Duodenal mucosa (tissue), 2 donors: ENCODE measurements at regions not wholly inside any gene's neighbourhood (a gene's known extent, or its start where the extent isn't known, plus 50 kb on each side); places are given as distances from the start of the nearest gene placed in this dataset.

Experiments
- H3K27ac ChIP-seq: one replicate; pipeline ENCODE4 v1.7.0; 2013; ENCODE audit warnings: low read depth, low read length
- H3K27me3 ChIP-seq, 2 donors: one replicate each; pipeline ENCODE4 v1.7.0; 2013; ENCODE audit warnings: low read length in 2 of 2, control low read depth in 1 of 2; ENCODE audit not compliant: insufficient read depth in 2 of 2, control insufficient read depth in 1 of 2
- H3K36me3 ChIP-seq, 2 donors: one replicate each; pipeline ENCODE4 v1.7.0; 2013; ENCODE audit warnings: low read length in 2 of 2, control low read depth in 1 of 2; ENCODE audit not compliant: insufficient read depth in 2 of 2, control insufficient read depth in 1 of 2
- H3K4me1 ChIP-seq, 2 donors: one replicate each; pipeline ENCODE4 v1.7.0; 2013; ENCODE audit warnings: low read length in 2 of 2, control low read depth in 1 of 2; ENCODE audit not compliant: insufficient read depth in 2 of 2, control insufficient read depth in 1 of 2
- H3K4me3 ChIP-seq, 2 donors: one replicate each; pipeline ENCODE4 v1.7.0; 2013; ENCODE audit warnings: low read length in 2 of 2, low read depth in 1 of 2
- H3K9ac ChIP-seq, 2 donors: one replicate each; pipeline ENCODE4 v1.7.0; 2013; ENCODE audit warnings: low read length in 2 of 2, low read depth in 1 of 2
- H3K9me3 ChIP-seq, 2 donors: one replicate each; pipeline ENCODE4 v1.7.0; 2013; ENCODE audit warnings: low read length in 2 of 2, control low read depth in 1 of 2; ENCODE audit not compliant: control insufficient read depth in 1 of 2

DNA sequence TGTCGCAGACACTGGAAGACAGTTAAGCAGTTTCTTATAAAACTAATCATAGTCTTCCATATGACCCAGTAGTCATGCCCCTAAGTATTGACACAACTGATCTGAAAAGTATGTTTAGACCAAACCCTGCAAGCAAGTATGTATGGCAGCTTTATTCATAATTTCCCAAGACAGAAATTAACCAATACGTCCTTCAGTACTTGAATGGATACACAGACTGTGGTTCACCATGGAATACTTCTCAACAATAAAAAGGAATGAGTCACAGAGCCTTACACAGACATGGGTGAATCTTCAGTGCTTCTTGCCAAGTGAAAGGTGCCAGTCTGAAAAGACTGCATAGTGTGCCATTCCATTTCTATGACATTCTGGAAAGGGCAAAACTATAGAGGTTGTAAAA is 50.2 kb upstream of the AKR1E2 start:
- Histone ChIP-seq H3K4me1 (peaks cover 0 to 2% of the 10 kb centered on the region in 2 donors), H3K27ac (no peak overlapping the region), H3K4me3 (no peak overlapping the region), H3K36me3 (no peaks in the 10 kb centered on the region), H3K9ac (no peak overlapping the region), H3K9me3 (no peaks in the 10 kb centered on the region), H3K27me3 (no peaks in the 10 kb centered on the region)

DNA sequence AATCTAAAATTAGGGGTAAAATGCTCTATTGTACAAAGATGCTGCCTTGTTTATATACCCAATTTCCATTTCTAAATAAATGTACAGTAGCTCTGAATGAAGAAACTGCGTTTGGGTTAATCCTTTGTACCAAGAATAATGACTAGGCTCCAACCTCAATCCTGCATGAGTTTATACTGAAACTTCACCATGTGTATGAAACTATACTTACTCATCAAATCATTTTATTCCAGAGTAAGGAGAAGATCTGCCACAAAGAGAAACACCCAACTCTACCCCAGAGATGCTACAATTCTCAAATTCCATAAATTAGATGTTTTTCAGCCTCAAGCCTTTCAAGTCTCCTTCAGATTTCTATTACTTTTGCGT is 53.8 kb upstream of the AKR1E2 start:
- Histone ChIP-seq H3K27ac (no peak overlapping the region), H3K9me3 (no peaks in the 10 kb centered on the region)

DNA sequence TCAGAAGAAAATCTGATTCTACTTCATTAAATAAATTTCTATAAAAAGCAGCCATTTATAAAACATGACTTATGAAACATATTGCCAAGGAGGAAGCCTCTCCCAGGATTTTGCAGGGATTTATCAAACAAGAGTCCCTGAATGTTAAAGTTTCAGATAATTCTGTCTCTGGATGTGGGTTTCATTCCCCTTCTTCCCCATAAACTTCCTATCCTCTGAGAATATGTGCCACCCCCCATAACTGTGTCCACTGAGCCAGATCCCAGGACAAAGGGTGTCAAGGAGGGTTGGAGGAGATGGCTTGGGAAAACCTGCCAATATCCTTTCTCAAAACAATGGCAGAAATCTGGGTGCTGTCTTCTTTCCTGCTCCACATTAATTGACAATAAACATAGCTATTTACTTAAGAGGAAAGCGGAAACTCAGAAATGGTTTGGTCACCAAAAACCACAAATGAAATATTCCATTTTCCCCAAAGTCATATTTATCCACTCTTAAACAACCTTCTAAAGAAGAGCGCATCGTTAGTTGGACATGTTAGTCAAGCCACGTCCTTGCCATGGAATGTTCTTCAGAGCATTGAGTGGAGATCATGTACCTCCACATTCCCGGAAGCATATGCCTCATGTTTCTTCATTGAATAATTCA is 54.3 kb upstream of the AKR1E2 start:
- Histone ChIP-seq H3K9ac (no peak overlapping the region), H3K27me3 (no peaks in the 10 kb centered on the region), H3K9me3 (no peaks in the 10 kb centered on the region), H3K36me3 (no peaks in the 10 kb centered on the region), H3K4me3 (no peak overlapping the region), H3K4me1 (peaks cover 0 to 4% of the 10 kb centered on the region in 2 donors), H3K27ac (no peak overlapping the region)

More for the DNA sequence above, 53.8 kb upstream of the AKR1E2 start:
- Histone ChIP-seq H3K27me3 (no peaks in the 10 kb centered on the region), H3K4me3 (no peak overlapping the region), H3K36me3 (no peaks in the 10 kb centered on the region), H3K4me1 (peaks cover 0 to 4% of the 10 kb centered on the region in 2 donors), H3K9ac (no peak overlapping the region)

DNA sequence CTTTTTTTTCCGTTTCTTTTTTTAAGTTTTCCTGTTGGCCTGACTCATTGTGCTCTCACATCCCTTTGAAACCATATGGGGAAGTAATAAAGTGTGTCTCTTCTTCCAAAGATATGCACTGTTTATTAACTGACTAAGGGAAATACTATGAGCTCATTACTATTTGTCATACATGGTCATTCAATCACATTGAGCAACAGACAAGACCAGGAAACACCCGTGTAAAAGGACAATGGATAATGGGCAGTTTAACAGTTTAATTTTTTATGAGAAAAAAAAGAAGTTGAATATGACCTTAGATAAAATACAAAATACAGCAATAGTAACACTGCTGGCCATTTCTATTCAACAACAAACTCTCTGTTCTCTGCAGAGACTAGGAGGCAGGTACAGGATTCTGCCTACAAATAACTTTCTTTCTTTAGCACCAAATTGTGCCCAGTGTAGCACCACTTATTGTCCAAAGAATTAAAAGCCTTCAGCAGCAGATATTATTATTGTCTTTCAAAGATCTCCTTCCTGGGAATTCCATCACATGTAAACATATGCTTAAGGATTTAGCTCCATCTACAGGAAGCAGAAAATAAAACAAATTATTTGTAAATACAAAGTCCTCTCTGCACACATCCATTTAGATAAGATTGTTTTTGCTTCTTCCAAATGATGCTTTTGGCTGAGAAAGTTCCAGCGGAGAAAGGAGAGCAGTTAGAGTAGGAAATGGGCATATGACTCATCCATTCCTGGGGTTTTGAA is 55.0 kb upstream of the AKR1E2 start:
- no peaks in the 10 kb centered on the region for H3K9me3 ChIP-seq
- no peaks in the 10 kb centered on the region for H3K27me3 ChIP-seq
- no peak overlapping the region for H3K4me3 ChIP-seq
- no peak overlapping the region for H3K9ac ChIP-seq
- H3K4me1 ChIP-seq, result peaks cover 0 to 4% of the 10 kb centered on the region in 2 donors
- no peaks in the 10 kb centered on the region for H3K36me3 ChIP-seq
- H3K27ac ChIP-seq, result no peak overlapping the region

DNA sequence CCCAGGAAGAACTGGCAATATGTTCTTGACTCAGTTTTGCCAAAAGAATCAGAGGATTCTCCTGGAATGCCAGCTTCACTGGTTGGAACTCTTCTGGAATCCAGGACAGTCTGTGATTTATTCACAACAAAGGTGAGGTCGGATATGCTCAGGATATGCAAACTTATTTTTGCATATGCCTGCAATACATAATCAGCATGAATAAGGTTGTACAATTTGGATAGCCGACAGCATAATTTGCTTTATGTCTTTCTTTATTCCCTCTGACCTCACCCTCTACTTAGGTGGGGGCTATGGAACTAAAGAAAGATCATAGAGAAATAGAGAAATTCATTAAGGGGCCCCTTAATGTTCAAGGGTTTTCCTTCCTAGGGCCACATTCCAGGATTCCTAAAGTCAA is 57.6 kb upstream of the AKR1E2 start:
- Histone ChIP-seq H3K36me3 (no peaks in the 10 kb centered on the region), H3K27me3 (no peaks in the 10 kb centered on the region), H3K9ac (no peak overlapping the region), H3K4me3 (no peak overlapping the region), H3K27ac (no peak overlapping the region), H3K9me3 (no peaks in the 10 kb centered on the region), H3K4me1 (peaks cover 0 to 4% of the 10 kb centered on the region in 2 donors)

DNA sequence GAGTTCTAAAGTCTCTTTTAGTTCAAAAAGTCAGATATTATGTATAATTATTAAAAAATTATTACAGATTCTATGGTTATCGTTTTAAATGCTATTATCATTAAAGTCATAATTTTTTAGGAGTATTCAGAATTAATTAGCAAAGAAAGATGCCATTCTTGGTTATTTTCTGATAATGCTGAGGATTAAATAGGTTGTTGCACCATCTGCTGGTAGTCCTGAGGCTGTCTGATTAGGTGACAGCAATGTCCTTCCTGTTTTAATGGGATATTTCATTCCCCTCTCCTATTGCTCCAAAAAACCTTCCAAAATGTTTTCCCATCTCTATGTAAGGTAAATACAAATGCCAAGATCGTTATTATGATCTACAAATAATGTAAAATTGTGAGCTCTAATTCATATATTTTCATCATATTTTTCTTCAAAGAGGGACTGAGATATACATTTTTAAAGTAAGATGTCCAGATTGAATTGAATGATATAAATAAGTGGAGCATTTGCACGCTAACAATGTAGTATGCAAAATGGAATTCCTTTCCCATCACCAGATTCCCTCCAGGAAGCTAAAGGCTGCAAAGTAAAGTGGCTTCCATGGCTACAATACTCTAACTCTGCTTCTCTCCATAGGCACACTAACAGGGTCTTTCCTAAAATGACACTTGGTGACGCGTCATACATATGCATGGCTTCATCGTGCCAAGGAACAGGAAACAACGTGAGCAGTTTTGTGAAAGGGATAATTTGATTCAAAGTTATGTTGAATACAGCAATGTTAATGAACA is 58.8 kb upstream of the AKR1E2 start:
- Histone ChIP-seq H3K36me3 (no peaks in the 10 kb centered on the region), H3K9ac (no peak overlapping the region), H3K27ac (no peak overlapping the region), H3K27me3 (no peaks in the 10 kb centered on the region), H3K4me1 (peaks cover 0 to 4% of the 10 kb centered on the region in 2 donors), H3K4me3 (no peak overlapping the region), H3K9me3 (no peaks in the 10 kb centered on the region)

DNA sequence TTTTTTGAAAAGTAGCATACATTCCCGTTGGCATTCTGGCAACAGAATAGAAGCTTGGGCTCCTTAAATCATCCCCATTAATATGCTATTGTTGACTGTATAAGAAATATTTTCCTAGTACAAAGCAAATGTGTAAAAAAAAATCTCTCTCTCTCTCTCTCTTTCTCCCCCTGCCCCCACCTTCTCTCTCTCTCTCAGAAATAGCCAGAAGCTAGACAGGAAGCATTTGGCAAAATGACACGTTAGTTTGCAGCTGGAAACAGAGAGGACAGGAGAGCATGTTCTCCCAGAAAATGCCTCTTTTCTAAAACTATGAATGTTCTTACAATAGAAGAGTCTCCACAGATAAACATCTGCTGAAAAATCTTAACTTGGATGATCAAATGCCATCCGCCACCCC is 59.6 kb upstream of the AKR1E2 start:
- H3K4me1 ChIP-seq, result peaks cover 0 to 4% of the 10 kb centered on the region in 2 donors
- no peaks in the 10 kb centered on the region for H3K27me3 ChIP-seq
- no peak overlapping the region for H3K4me3 ChIP-seq
- H3K9ac ChIP-seq, result no peak overlapping the region
- H3K9me3 ChIP-seq, result no peaks in the 10 kb centered on the region
- no peak overlapping the region for H3K27ac ChIP-seq
- no peaks in the 10 kb centered on the region for H3K36me3 ChIP-seq

DNA sequence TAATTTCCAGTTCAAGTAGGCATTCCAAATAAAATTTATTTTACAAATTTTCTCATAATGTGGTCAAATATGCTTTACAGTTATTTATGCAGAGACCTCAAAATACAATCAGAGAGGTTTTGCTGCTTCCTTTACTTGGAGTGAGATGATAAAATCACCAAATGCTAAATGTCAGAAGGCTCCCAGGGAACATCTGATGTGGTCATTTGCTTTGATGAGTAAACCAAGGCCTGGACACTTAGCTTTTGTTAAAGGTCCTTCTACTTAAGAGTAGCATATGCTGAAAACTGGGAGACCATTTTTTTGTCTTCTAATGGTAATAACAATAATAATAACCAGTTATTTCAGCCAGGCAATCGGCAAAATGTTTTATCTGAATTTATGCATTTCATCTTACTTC is 60.6 kb upstream of the AKR1E2 start:
- Histone ChIP-seq H3K4me3 (no peak overlapping the region), H3K9me3 (no peaks in the 10 kb centered on the region), H3K27ac (no peak overlapping the region), H3K4me1 (no peaks in the 10 kb centered on the region), H3K9ac (no peak overlapping the region), H3K27me3 (no peaks in the 10 kb centered on the region), H3K36me3 (no peaks in the 10 kb centered on the region)

DNA sequence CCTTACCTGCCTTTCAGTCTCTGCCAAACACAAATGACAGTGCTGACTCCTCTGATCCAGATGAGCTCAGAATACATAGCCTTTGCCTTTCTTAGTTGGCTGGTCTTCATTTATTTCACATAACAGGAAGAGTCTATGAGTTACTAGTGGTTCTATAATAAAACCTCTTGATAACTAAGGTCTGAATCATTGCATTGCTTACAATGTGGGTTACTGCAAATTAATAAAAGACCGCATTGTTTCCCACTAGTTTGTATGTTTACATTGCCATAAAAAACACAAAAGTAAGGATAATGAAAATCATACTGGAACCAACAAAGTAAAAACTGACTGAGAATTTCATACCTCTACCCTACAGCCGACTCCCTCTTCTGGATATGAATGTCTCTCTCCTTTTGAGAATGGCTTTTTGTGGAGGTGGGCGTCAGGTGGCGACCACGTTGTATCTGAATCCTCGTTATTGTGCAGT is 62.0 kb upstream of the AKR1E2 start:
- H3K36me3 ChIP-seq, result no peaks in the 10 kb centered on the region
- no peak overlapping the region for H3K27ac ChIP-seq
- H3K9me3 ChIP-seq, result no peaks in the 10 kb centered on the region
- H3K4me1 ChIP-seq, result no peaks in the 10 kb centered on the region
- H3K9ac ChIP-seq, result no peak overlapping the region
- no peaks in the 10 kb centered on the region for H3K27me3 ChIP-seq
- H3K4me3 ChIP-seq, result no peak overlapping the region

DNA sequence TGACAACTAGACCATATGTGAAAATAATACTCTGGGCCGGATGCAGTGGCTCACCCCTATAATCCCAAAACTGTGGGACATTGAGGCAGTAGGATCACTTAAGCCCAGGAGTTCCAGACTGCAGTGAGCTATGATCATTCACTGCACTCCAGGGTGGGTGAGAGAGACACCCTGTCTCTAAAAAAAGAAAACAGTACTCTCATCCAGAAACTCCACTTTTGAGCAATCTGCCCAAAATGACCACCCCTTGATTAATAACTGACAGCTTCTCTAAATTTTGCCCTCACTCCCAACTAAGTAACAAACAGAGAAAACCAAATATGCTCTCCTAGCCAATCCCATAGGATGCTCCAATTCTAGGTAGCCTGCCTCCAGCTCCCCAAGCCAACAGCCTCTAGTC is 62.5 kb upstream of the AKR1E2 start:
- Histone ChIP-seq H3K27ac (no peak overlapping the region), H3K9me3 (no peaks in the 10 kb centered on the region), H3K4me1 (no peaks in the 10 kb centered on the region), H3K36me3 (no peaks in the 10 kb centered on the region), H3K27me3 (no peaks in the 10 kb centered on the region), H3K9ac (no peak overlapping the region), H3K4me3 (no peak overlapping the region)
